ENCODE measurements at regions not wholly inside any gene's neighbourhood (a gene's known extent, or its start where the extent isn't known, plus 50 kb on each side); places are given as distances from the start of the nearest gene placed in this dataset.

GRCh38 chr1:217149791-217150190 lies 426.6 kb upstream of the ESRRG start:
- TF ChIP-seq POLR2A (IDR thresholded peaks at IDR 0.05) = no peak
- TF ChIP-seq CTCF (IDR thresholded peaks at IDR 0.05) = no peak
